ENCODE measurements at regions not wholly inside any gene's neighbourhood (a gene's known extent, or its start where the extent isn't known, plus 50 kb on each side); places are given as distances from the start of the nearest gene placed in this dataset.

DNA sequence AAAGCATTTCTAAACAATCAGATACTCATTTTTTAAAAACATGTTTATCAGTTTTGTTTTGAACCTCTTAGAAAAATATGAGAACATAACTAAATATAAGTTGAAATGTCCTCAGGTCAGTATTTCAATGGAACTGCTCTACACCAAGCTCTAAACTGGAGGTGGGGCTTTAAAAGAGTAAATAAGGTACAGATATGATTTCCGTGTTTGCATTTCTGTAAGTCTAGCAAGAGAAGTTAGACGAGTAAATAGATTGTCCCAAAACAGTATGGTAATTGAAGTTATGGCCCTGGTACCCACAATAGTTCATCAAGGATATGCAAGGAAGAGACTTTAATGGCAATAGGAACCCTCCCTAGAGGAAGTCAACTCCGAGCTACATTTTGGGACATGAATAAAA is 115.1 kb upstream of the AKR1E2 start:
- no peak for TF ChIP-seq CTCF (IDR thresholded peaks at IDR 0.05; ENCODE audit: low read depth, low read length, poor library complexity, severe bottlenecking)
- TF ChIP-seq EZH2phosphoT487 (IDR thresholded peaks at IDR 0.05; ENCODE audit: borderline replicate concordance, low read length), result no peak
